Eye (tissue), 1 donor: ENCODE measurements at regions not wholly inside any gene's neighbourhood (a gene's known extent, or its start where the extent isn't known, plus 50 kb on each side); places are given as distances from the start of the nearest gene placed in this dataset.
"Not testable (repeated sequence)": the region's sequence is repeated elsewhere in the genome, so short reads cannot be mapped to it uniquely, and the experiment has no call there.

Experiments
- DNase-seq: peaks from one replicate; pipeline ENCODE4 v3.0.0-alpha.2; 2015

DNA sequence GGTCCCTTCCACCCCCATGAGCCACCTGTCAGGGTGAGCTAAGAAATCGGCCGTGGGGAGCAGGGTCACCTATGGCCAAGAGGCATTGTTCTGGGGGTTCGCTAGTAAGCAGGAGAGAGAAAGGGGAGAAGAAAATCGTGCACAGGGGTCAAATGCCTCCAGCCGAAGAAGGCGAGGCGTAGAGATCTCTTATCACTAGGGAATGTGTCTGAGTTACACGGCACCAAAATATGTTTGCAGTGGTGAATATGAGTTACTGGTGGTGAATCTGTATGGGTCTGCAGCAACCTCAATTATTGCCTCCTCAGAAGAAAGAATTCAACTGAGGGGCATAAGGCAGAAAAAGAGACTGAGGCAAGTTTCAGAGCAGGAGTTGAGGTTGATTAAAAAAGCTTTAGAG, 54.2 kb upstream of the RABGAP1L start:
- DNase-seq: no peak

DNA sequence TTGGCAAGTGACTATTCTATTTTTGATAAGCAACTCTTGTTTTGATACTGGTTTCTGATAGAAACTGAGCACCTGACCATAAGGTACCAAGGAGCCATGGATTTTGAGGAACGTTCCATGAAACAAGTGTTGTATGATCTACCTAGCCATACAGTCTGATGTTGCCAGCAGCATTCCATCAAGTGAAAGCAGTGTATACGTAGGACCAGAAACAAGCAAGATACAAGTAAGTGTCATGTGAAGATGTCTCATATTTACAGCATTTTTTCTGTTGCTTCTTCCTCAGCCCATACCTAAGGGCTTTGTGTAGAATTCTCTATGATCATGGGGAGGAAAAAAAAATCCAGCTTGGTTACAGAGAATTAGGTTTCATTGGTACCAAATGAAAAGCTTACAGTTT, 55.6 kb upstream of the RABGAP1L start:
- no peak for DNase-seq

DNA sequence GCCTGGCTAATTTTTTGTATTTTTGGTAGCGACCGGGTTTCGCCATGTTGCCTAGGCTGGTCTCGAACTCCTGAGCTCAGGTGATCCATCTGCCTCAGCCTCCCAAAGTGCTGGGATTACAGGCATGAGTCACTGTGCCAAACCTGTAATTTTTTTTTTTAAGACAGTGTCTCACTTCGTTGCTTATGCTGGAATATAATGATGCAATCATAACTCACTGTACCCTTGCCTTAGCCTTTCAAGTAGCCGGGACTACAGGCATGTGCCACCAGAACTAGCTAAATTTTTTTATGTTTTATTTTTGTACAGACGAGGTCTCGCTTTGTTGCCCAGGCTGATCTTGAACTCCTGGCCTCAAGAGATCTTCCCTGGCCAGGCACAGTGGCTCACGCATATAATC, 57.3 kb upstream of the RABGAP1L start:
- DNase-seq: not testable (repeated sequence)

DNA sequence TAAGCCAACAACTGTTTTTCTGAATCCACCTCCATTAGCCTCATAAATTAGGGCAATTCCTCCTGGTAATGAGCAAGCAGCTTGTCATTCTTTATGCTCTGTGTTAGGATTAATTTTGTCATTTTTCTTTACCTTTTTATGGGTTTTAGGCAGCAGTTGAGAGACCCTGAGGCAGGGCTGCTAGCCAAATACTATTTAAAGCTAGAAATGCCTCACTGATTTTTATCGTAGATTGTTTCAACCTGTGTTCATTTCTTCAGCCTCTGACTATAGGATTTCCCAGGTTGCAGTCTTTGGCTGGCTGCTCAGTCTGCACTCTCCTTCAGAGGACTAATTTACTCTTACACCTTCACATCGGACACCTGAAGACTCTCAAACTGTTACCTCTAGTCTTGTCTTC, 61.9 kb upstream of the RABGAP1L start:
- DNase-seq: no peak

DNA sequence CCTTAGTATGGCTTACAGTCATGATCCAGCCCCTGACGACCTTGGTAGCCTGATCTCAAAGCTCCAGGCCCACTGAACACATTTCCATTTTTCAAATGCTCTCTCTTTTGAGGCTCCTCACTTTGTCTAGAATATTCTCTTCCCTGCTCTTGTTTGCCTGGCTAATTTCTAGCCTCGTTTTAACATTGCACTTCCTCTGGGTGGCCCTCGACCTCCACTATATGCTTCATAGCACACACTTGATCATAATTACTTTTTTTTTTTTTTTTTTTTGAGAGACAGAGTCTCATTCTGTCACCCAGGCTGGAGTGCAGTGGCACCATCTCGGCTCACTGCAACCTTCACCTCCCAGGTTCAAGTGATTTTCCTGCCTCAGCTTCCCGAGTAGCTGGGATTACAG, 65.5 kb upstream of the RABGAP1L start:
- not testable (repeated sequence) for DNase-seq

DNA sequence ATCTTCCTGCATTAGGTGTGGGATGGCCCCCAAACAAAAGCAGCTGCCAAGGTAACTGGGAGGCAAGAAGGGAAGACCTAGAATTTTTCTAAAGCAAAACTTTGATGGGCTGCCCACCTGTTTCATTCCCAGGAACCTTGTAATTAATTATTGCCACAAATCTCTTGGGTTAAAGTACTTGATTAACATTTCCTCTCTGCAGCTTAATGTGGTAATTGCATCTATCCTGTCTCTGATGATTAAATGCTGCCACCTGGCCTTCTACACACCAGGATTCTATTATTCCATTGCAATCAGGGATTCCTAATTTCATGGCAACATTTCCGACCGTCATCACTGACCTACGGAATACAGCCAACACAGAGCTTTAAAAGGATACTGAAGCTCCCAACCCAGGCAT, 68.3 kb upstream of the RC3H1 start:
- DNase-seq: no peak

DNA sequence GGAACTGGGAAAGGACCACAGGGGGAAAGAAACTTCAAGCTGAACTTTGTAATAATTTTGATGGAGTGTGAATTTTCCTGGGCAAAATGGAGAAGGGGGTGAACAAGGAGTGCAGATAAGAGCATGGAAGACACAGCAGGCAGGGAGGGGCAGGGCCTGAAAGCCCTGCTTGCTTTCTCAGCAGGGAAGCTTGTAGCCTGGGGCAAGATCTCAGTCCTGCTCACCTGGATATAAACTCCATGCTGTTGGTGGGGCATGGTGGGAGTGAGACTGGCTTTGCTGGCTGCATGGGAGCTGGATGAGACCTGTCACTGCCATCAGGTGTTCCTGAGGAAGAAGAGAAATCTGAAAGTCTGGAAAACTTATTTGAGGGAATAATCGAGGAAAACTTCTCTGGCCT, 58.7 kb upstream of the RC3H1 start:
- no peak for DNase-seq

DNA sequence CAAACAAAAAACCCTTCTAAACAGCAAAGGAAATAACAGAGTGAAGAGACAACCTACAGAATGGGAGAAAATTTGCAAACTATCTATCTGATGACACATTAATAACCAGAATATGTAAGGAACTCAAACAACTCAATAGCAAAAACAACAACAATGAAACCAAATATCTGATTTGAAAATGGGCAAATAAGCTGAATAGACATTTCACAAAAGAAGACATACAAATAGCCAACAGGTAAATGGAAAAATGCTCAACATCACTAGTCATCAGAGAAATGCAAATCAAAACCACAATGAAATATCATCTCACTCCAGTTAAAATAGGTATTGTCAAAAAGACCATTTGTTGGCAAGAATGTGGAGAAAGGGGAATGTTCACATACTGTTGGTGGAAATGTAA, 57.6 kb upstream of the RC3H1 start:
- no peak for DNase-seq

DNA sequence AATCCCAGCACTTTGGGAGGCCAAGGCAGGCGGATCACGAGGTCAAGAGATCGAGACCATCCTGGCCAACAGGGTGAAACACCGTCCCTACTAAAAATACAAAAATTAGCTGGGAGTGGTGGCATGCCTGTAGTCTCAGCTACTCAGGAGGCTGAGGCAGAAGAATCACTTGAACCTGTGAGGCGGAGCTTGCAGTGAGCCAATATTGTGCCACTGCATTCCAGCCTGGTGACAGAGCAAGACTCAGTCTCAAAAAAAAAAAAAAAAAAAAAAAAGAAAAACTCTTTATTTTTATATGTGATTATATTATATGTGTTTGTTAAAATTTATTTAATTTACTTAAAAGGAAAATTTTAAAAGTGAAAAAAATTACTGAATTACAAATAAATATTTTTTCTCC, 56.8 kb upstream of the RC3H1 start:
- not testable (repeated sequence) for DNase-seq

DNA sequence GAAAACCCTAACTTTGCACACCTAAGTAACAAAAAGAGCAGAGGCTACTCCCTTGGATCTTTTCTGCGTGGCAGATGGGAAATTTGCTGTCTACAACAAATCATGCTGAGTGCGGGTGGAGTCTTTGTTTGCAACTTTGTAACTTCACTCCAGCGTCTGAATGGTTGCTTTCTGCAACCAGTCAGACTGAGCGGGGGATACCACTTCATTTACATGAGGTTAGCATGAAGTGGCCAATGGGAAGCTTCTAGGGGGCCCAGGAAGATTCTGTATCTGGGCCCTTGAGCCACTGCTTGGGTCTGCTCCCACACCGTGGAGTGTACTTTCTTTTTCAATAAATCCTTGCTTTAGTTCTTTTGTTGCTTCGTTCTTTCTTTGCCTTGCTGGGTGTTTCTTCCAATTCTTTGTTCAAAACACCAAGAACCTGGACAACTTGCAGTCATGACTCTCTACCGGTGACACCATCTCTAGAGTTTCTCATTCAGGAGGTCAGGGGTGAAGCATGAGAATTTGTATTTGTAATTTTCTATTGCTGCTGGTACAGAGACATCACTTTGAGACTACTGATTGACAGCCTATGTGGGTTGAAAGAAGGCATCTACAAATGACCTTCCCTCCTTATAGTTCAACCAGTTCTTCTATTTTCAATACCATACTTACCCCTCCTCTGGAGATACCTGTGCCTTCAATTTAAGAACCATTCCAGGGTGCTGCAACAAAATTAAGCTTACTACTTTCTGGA, 55.8 kb upstream of the RC3H1 start:
- no peak for DNase-seq

DNA sequence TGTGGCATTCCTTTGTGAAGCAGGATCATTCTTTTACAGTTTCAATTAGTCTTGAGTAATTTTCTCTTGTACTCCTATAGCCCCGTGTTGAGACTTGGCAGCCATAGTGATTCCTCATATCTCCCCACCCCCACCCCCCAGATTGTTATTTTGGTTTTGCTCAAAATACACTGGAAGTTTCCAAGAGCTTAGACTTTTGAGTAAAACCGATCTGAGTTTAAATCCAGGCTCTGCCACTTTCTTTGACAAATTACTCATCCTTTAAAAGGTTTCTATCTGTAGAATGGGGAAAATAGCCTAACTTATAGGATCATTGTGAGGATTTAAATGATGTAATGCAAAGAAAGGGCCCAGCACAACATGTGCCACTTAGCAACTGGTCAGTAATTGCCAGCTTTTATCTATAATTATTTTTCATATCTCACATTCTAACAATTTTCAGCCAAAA, 53.1 kb upstream of the RC3H1 start:
- DNase-seq: no peak

DNA sequence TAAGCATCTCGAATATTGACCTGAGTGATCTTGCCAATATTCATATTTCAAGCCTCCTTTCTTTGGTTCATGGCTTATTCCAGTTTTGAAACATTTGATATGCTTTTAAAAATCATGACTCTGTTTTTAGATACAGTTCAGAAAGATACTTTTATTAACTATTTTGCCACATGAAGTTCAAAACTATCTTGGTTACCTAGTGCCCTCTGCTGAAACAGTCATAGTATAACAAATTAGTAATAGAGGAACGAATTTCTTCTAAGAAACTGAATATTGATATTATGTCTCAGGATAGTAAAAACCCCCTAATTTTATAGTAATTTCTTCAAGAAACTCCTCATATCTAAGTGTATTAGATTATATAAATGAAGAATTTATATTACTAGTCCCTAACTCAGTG, 52.6 kb upstream of the RC3H1 start:
- peak; percentile 8 for DNase-seq

DNA sequence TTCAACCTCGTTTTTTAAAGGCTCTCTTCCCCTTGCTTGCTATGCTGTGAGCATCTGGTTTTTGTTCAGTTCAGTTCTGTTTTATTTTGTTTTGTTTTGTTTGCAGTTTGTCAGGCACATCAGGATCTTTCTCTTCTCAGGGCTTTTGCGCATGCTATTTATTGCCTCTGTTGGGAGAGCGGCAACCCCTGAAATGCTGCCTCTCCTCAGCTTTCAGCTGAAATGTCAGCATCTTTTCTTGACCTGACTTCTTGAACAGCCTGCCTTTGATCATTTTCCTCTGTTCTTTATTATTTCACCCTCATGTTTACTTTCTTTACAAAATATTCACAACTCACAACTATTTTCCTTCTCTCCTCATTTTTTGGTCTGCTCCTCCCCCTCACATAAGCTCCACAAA, 50.4 kb upstream of the RC3H1 start:
- peak; percentile 9 for DNase-seq
